ENCODE measurements at regions not wholly inside any gene's neighbourhood (a gene's known extent, or its start where the extent isn't known, plus 50 kb on each side); places are given as distances from the start of the nearest gene placed in this dataset.

- Mint-ChIP-seq H3K27me3 (ENCODE audit: low read depth, poor library complexity) (no peaks in the 10 kb centered on the region), H3K4me3 (no peak overlapping the region), H3K4me1 (peaks cover 38% of the 10 kb centered on the region), H3K9me3 (no peaks in the 10 kb centered on the region), H3K36me3 (ENCODE audit: low read depth) (peaks cover 21% of the 10 kb centered on the region), H3K27ac (peak overlapping the region; percentile 22)
- DNase-seq, result no peak
- TF ChIP-seq CTCF (IDR thresholded peaks at IDR 0.05), result no peak
Observed at GRCh38 chr3:72432246-72432645, 416.0 kb downstream of the SHQ1 start.

- H3K36me3 Mint-ChIP-seq (ENCODE audit: low read depth), result peaks cover 10% of the 10 kb centered on the region
- no peak overlapping the region for H3K4me3 Mint-ChIP-seq
- TF ChIP-seq CTCF (IDR thresholded peaks at IDR 0.05), result no peak
- peaks cover 44% of the 10 kb centered on the region for H3K4me1 Mint-ChIP-seq
- H3K27me3 Mint-ChIP-seq (ENCODE audit: low read depth, poor library complexity), result no peaks in the 10 kb centered on the region
- peak overlapping the region; percentile 46 for H3K27ac Mint-ChIP-seq
- DNase-seq, result no peak
- no peaks in the 10 kb centered on the region for H3K9me3 Mint-ChIP-seq
Observed at GRCh38 chr3:72429589-72430353, 418.5 kb downstream of the SHQ1 start.

GRCh38 chr3:72428803-72429202 is 419.4 kb downstream of the SHQ1 start:
- Mint-ChIP-seq H3K4me1 (peaks cover 44% of the 10 kb centered on the region), H3K4me3 (no peak overlapping the region), H3K27ac (peak overlapping the region; percentile 37), H3K9me3 (peaks cover 2% of the 10 kb centered on the region), H3K36me3 (ENCODE audit: low read depth) (peaks cover 11% of the 10 kb centered on the region), H3K27me3 (ENCODE audit: low read depth, poor library complexity) (peaks cover under 1% of the 10 kb centered on the region)
- no peak for TF ChIP-seq CTCF (IDR thresholded peaks at IDR 0.05)
- DNase-seq, result no peak

GRCh38 chr3:72427624-72428023 is 420.6 kb downstream of the SHQ1 start:
- Mint-ChIP-seq H3K4me3 (no peak overlapping the region), H3K27me3 (ENCODE audit: low read depth, poor library complexity) (peaks cover 3% of the 10 kb centered on the region), H3K27ac (no peak overlapping the region), H3K9me3 (peaks cover 14% of the 10 kb centered on the region), H3K4me1 (peaks cover 44% of the 10 kb centered on the region), H3K36me3 (ENCODE audit: low read depth) (peaks cover 23% of the 10 kb centered on the region)
- no peak for TF ChIP-seq CTCF (IDR thresholded peaks at IDR 0.05)
- no peak for DNase-seq

GRCh38 chr3:72426618-72427397 is 421.4 kb downstream of the SHQ1 start:
- Mint-ChIP-seq H3K36me3 (ENCODE audit: low read depth) (peaks cover 31% of the 10 kb centered on the region), H3K27ac (peak overlapping the region; percentile 81), H3K4me1 (peaks cover 36% of the 10 kb centered on the region), H3K27me3 (ENCODE audit: low read depth, poor library complexity) (peaks cover 3% of the 10 kb centered on the region), H3K4me3 (no peak overlapping the region), H3K9me3 (peaks cover 22% of the 10 kb centered on the region)
- DNase-seq, result no peak
- no peak for TF ChIP-seq CTCF (IDR thresholded peaks at IDR 0.05)
